GM12878 (cell line): ENCODE measurements at regions not wholly inside any gene's neighbourhood (a gene's known extent, or its start where the extent isn't known, plus 50 kb on each side); places are given as distances from the start of the nearest gene placed in this dataset.

ENCODE experiments used
- ATAC-seq: fragments of 200-7000 bp; cut with Tn5 transposase; 3 replicates; pipeline ENCODE4 v1.9.1; 2020; ENCODE audit warnings: mild to moderate bottlenecking, moderate library complexity
- BruUV-seq: library from RNA; stranded (reverse); fragments of 400-500 nt; replicated peaks from 2 replicates; lab custom pipeline; 2021; lab: Mats Ljungman, UMichigan
- CTCF ChIA-PET: fragments of 300-600 bp; sonication (Branson Sonifier 250); formaldehyde crosslinking; extraction: SDS; loops from one replicate; lab custom pipeline; 2021; ENCODE audit warnings: inconsistent platforms; lab: Yijun Ruan, JAX
- POLR2A ChIA-PET: fragments of 350-600 bp; formaldehyde crosslinking; extraction: SDS; loops from one replicate; lab custom pipeline; 2021; ENCODE audit warnings: inconsistent platforms; lab: Charles Lee
- RAD21 ChIA-PET: fragments of 300-600 bp; sonication (Branson Sonifier 250); formaldehyde crosslinking; loops from one replicate; lab custom pipeline; 2023; ENCODE audit warnings: antibody characterized with exemption; ENCODE audit not compliant: unreplicated experiment; lab: Charles Lee
- SMC1A ChIA-PET: fragments of 300-600 bp; sonication (Branson Sonifier 250); formaldehyde crosslinking; loops from one replicate; lab custom pipeline; 2023; ENCODE audit not compliant: unreplicated experiment, uncharacterized antibody; lab: Charles Lee
- DNase-seq: peaks from one replicate; pipeline ENCODE4 v3.0.0-alpha.2; 2011; ENCODE audit warnings: low read depth, low spot score
- FAIRE-seq: peaks from 3 replicates; lab custom pipeline; 2011; peaks lifted over from hg19 to GRCh38; lab: Jason Lieb, UNC
- H2AFZ ChIP-seq: 2 replicates; pipeline ENCODE4 v1.6.0; 2011; ENCODE audit warnings: low read depth, low read length, control low read depth; ENCODE audit not compliant: control insufficient read depth
- H3K27ac ChIP-seq: 2 replicates; pipeline ENCODE4 v1.5.1; 2011; ENCODE audit warnings: control low read depth; ENCODE audit not compliant: control insufficient read depth, insufficient read depth
- H3K27me3 ChIP-seq, 2 experiments: replicated peaks in 1 of 2; 2 replicates each; pipeline versions ENCODE4 v1.6.0 to v1.6.1; 2011; ENCODE audit warnings: low read length in 1 of 2; ENCODE audit not compliant: control insufficient read depth in 2 of 2, insufficient read depth in 2 of 2
- H3K36me3 ChIP-seq, 2 experiments: 2 replicates each; pipeline ENCODE4 v1.5.1; 2011; ENCODE audit warnings: low read length in 1 of 2; ENCODE audit not compliant: control insufficient read depth in 2 of 2, insufficient read depth in 2 of 2
- H3K4me1 ChIP-seq: 2 replicates; pipeline ENCODE4 v1.6.1; 2011; ENCODE audit warnings: mild to moderate bottlenecking, low read length, moderate library complexity, mixed read lengths; ENCODE audit not compliant: control insufficient read depth, insufficient read depth
- H3K4me2 ChIP-seq: 2 replicates; pipeline ENCODE4 v1.6.0; 2011; ENCODE audit warnings: control low read depth; ENCODE audit not compliant: control insufficient read depth, insufficient read depth
- H3K4me3 ChIP-seq: fragments of 200-600 bp; sonication (generic); 2 replicates; pipeline ENCODE4 v1.5.1; 2016
- H3K79me2 ChIP-seq: 2 replicates; pipeline ENCODE4 v1.6.0; 2011; ENCODE audit warnings: low read length; ENCODE audit not compliant: control insufficient read depth, insufficient read depth
- H3K9ac ChIP-seq: 2 replicates; pipeline ENCODE4 v1.8.0; 2011; ENCODE audit warnings: low read length, control low read depth, mixed read lengths; ENCODE audit not compliant: control insufficient read depth, insufficient read depth
- H3K9me3 ChIP-seq: replicated peaks from 3 replicates; pipeline ENCODE4 v1.5.1; 2011; ENCODE audit warnings: mild to moderate bottlenecking, low read length; ENCODE audit not compliant: control insufficient read depth, insufficient read depth
- H4K20me1 ChIP-seq: 2 replicates; pipeline ENCODE4 v1.6.0; 2011; ENCODE audit not compliant: control insufficient read depth, insufficient read depth
- ATF3 ChIP-seq: IDR thresholded peaks from 2 replicates; pipeline ENCODE4 v1.6.1; 2011; ENCODE audit warnings: low read depth, mild to moderate bottlenecking, low read length, moderate library complexity, borderline replicate concordance; ENCODE audit errors: extremely low read depth
- CHD2 ChIP-seq: IDR thresholded peaks from 2 replicates; pipeline ENCODE4 v1.6.1; 2011; ENCODE audit warnings: low read depth, low read length, improper control_type of control experiment, borderline replicate concordance
- FOXM1 ChIP-seq: IDR thresholded peaks from 2 replicates; pipeline ENCODE4 v1.6.1; 2012; ENCODE audit warnings: low read depth, mild to moderate bottlenecking, inconsistent platforms, low read length, moderate library complexity
- IKZF1 ChIP-seq: fragments of 450-650 bp; conservative IDR thresholded peaks from 2 replicates; pipeline ENCODE4 v1.6.1; 2017; ENCODE audit warnings: antibody characterized with exemption, mild to moderate bottlenecking
- PBX3 ChIP-seq: IDR thresholded peaks from 2 replicates; pipeline ENCODE4 v1.6.1; 2011; ENCODE audit warnings: mild to moderate bottlenecking, low read depth, low read length, moderate library complexity; ENCODE audit not compliant: insufficient replicate concordance
- POU2F2 ChIP-seq: IDR thresholded peaks from 3 replicates; pipeline ENCODE4 v1.6.1; 2011; ENCODE audit warnings: low read depth, mild to moderate bottlenecking, low read length, borderline replicate concordance
- SMAD5 ChIP-seq: IDR thresholded peaks from 2 replicates; pipeline ENCODE4 v1.6.1; 2016; ENCODE audit warnings: antibody characterized with exemption, low read depth
- SRF ChIP-seq, 2 experiments: IDR thresholded peaks; 2 replicates each; pipeline ENCODE4 v1.6.1; 2011; ENCODE audit warnings: low read depth in 2 of 2, low read length in 2 of 2, mild to moderate bottlenecking in 1 of 2, moderate library complexity in 1 of 2
- TCF12 ChIP-seq: IDR thresholded peaks from 2 replicates; pipeline ENCODE4 v1.6.1; 2011; ENCODE audit warnings: low read depth, mild to moderate bottlenecking, low read length
- YY1 ChIP-seq: IDR thresholded peaks from 2 replicates; pipeline ENCODE4 v1.6.1; 2011; ENCODE audit warnings: low read depth, mild to moderate bottlenecking, low read length
- ZBED1 ChIP-seq: IDR thresholded peaks from 2 replicates; pipeline ENCODE4 v1.6.1; 2016; ENCODE audit warnings: borderline replicate concordance
- ZBTB11 ChIP-seq: fragments of 450-650 bp; formaldehyde crosslinking; IDR thresholded peaks from 2 replicates; pipeline ENCODE4 v1.5.0; 2022; ENCODE audit warnings: mild to moderate bottlenecking, missing genetic modification characterization
- WGBS: methylation state at CpG from one replicate; pipeline ENCODE4 v1.1.6; 2016; ENCODE audit warnings: low lambda C conversion rate; ENCODE audit not compliant: insufficient replicate concordance, insufficient coverage; ENCODE audit errors: missing lambda C conversion rate; 5-methylcytosine and 5-hydroxymethylcytosine counted together
- in situ Hi-C: fragments of 300-500 bp; cut with MboI; formaldehyde crosslinking; loops from 9 replicates; pipeline ENCODE4 v1.14.3; 2018; ENCODE audit warnings: mixed read lengths
- intact Hi-C: fragments of 100-400 bp; cut with micrococcal nuclease; formaldehyde crosslinking; loops from one replicate; pipeline ENCODE4 v1.14.2; 2022; ENCODE audit not compliant: unreplicated experiment

GRCh38 chr9:107667231-107668070, 177.9 kb upstream of the KLF4 start:
- Histone ChIP-seq H3K4me1 (no peaks in the 10 kb centered on the region), H3K27ac (no peak overlapping the region), H3K27me3 (no peaks in the 10 kb centered on the region), H3K36me3 (no peaks in the 10 kb centered on the region), H3K9me3 (no peaks in the 10 kb centered on the region), H3K9ac (no peak overlapping the region), H3K4me2 (no peak overlapping the region), H3K4me3 (no peak overlapping the region), H3K79me2 (no peaks in the 10 kb centered on the region), H4K20me1 (no peaks in the 10 kb centered on the region), H2AFZ (no peak overlapping the region)
- SMC1A ChIA-PET, result no interaction called here
- no TSS peak for BruUV-seq
- FAIRE-seq (no peak), ATAC-seq (no peak), DNase-seq (no peak)
- RAD21 ChIA-PET, result no interaction called here
- WGBS, result 56% methylated on average over 16 of the region's 16 CpGs
- CTCF ChIA-PET, result interaction anchor here (0.6 to 0.8 kb wide), 2 partner anchors 23 to 201 kb away, joined by 3 read pairs; no protein-coding TSS in a partner anchor
- TF ChIP-seq YY1, result no peak
- no peak for TF ChIP-seq CHD2
- TF ChIP-seq SRF (IDR thresholded peaks at IDR 0.05; ENCODE audit: low read depth in 2 of 2, low read length in 2 of 2), result no peak
- in situ Hi-C loops (no loop called here), intact Hi-C loops (no loop called here)
- POLR2A ChIA-PET, result no interaction called here

- ChIA-PET RAD21 (no interaction called here), SMC1A (no interaction called here), CTCF (no interaction called here), POLR2A (no interaction called here)
- no peaks in the 10 kb centered on the region; a peak in 1 of 4 replicates for H3K27me3 ChIP-seq
- FAIRE-seq (no peak), ATAC-seq (no peak), DNase-seq (no peak)
- BruUV-seq, result no TSS peak
- no peak overlapping the region for H3K27ac ChIP-seq
- no peak overlapping the region for H2AFZ ChIP-seq
- H3K4me2 ChIP-seq, result no peak overlapping the region
- no peaks in the 10 kb centered on the region for H3K79me2 ChIP-seq
- in situ Hi-C loops, result no loop called here
- no peak overlapping the region for H3K9ac ChIP-seq
- no peaks in the 10 kb centered on the region for H3K9me3 ChIP-seq
- H4K20me1 ChIP-seq, result no peaks in the 10 kb centered on the region
- H3K4me1 ChIP-seq, result no peaks in the 10 kb centered on the region
- intact Hi-C loops, result no loop called here
- no peak overlapping the region for H3K4me3 ChIP-seq
- H3K36me3 ChIP-seq, result no peaks in the 10 kb centered on the region
- 11% methylated on average over 4 of the region's 4 CpGs for WGBS
- TF ChIP-seq TCF12, result no peak
- no peak for TF ChIP-seq CHD2
- TF ChIP-seq SMAD5, result no peak
- no peak for TF ChIP-seq ATF3
- no peak for TF ChIP-seq ZBED1
- no peak for TF ChIP-seq PBX3
- TF ChIP-seq IKZF1, result no peak
- TF ChIP-seq ZBTB11, result no peak
- TF ChIP-seq POU2F2, result no peak
- no peak for TF ChIP-seq FOXM1
These were observed 175.5 kb upstream of the KLF4 start for GRCh38 chr9:107665057-107665456.
